Upper lobe of left lung (tissue), 4 donors: ENCODE measurements at regions not wholly inside any gene's neighbourhood (a gene's known extent, or its start where the extent isn't known, plus 50 kb on each side); places are given as distances from the start of the nearest gene placed in this dataset.

Source experiments
- EP300 ChIP-seq, 4 donors: sonication (generic); formaldehyde crosslinking; IDR thresholded peaks; one replicate each; pipeline ENCODE4 v1.5.1; 2017; ENCODE audit warnings: antibody characterized with exemption in 4 of 4, control low read depth in 2 of 4
- TF ChIP-seq, protein P1 (sequence below), 6 experiments: fragments of 450-650 bp in 4 of 6; fragments of 200-600 bp in 2 of 6; sonication (generic) in 2 of 6; IDR thresholded peaks; one replicate each; pipeline ENCODE4 v1.5.1; 2016 to 2019; ENCODE audit warnings: antibody characterized with exemption in 6 of 6

DNA sequence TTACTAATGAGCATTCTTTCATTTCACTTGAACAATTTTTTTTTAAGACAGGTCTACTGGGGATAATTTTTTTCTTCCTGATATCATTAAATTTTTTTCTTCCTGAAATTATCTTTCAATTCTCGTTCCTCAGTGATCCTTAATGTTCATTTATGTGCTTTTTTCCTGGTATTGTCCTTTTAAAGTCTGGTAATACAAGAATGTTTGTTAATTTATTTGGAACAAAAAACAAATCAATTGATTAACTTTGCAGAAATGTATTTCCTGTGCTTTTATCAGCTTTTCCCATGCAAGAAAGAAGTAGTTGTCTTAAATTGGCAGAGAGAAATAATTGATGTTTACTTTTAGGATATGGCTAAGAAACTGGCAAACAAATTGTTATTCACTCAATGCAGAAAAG lies 945.4 kb upstream of the MIR17HG start:
- TF ChIP-seq, protein P1, sequence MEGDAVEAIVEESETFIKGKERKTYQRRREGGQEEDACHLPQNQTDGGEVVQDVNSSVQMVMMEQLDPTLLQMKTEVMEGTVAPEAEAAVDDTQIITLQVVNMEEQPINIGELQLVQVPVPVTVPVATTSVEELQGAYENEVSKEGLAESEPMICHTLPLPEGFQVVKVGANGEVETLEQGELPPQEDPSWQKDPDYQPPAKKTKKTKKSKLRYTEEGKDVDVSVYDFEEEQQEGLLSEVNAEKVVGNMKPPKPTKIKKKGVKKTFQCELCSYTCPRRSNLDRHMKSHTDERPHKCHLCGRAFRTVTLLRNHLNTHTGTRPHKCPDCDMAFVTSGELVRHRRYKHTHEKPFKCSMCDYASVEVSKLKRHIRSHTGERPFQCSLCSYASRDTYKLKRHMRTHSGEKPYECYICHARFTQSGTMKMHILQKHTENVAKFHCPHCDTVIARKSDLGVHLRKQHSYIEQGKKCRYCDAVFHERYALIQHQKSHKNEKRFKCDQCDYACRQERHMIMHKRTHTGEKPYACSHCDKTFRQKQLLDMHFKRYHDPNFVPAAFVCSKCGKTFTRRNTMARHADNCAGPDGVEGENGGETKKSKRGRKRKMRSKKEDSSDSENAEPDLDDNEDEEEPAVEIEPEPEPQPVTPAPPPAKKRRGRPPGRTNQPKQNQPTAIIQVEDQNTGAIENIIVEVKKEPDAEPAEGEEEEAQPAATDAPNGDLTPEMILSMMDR (IDR thresholded peaks at IDR 0.05), result no peak
- no peak for TF ChIP-seq EP300 (IDR thresholded peaks at IDR 0.05)
